ENCODE measurements at regions not wholly inside any gene's neighbourhood (a gene's known extent, or its start where the extent isn't known, plus 50 kb on each side); places are given as distances from the start of the nearest gene placed in this dataset.

GRCh38 chr5:2549900-2550299 lies 201.6 kb downstream of the IRX2 start:
- H3K4me3 Mint-ChIP-seq (ENCODE audit: unreplicated experiment): no peak overlapping the region
- H3K27me3 Mint-ChIP-seq (ENCODE audit: unreplicated experiment): no peaks in the 10 kb centered on the region
- no peaks in the 10 kb centered on the region for H3K36me3 Mint-ChIP-seq (ENCODE audit: unreplicated experiment)
- no peak for DNase-seq (ENCODE audit: extremely low spot score, unreplicated experiment)
- no peak overlapping the region for H3K27ac Mint-ChIP-seq (ENCODE audit: unreplicated experiment)
- H3K9me3 Mint-ChIP-seq (ENCODE audit: unreplicated experiment): peaks cover 60% of the 10 kb centered on the region
- H3K4me1 Mint-ChIP-seq (ENCODE audit: unreplicated experiment): no peaks in the 10 kb centered on the region
- TF ChIP-seq CTCF (IDR thresholded peaks at IDR 0.05): no peak

- no peak for DNase-seq (ENCODE audit: extremely low spot score, unreplicated experiment)
- no peak for TF ChIP-seq CTCF (IDR thresholded peaks at IDR 0.05)
- Mint-ChIP-seq H3K27me3 (ENCODE audit: unreplicated experiment) (no peaks in the 10 kb centered on the region), H3K36me3 (ENCODE audit: unreplicated experiment) (no peaks in the 10 kb centered on the region), H3K9me3 (ENCODE audit: unreplicated experiment) (peaks cover 54% of the 10 kb centered on the region), H3K4me1 (ENCODE audit: unreplicated experiment) (no peaks in the 10 kb centered on the region), H3K27ac (ENCODE audit: unreplicated experiment) (no peak overlapping the region), H3K4me3 (ENCODE audit: unreplicated experiment) (no peak overlapping the region)
Measured at GRCh38 chr5:2549354-2549753, 202.1 kb downstream of the IRX2 start.

- Mint-ChIP-seq H3K36me3 (ENCODE audit: unreplicated experiment) (no peaks in the 10 kb centered on the region), H3K4me1 (ENCODE audit: unreplicated experiment) (no peaks in the 10 kb centered on the region), H3K27me3 (ENCODE audit: unreplicated experiment) (no peaks in the 10 kb centered on the region), H3K4me3 (ENCODE audit: unreplicated experiment) (no peak overlapping the region), H3K9me3 (ENCODE audit: unreplicated experiment) (peaks cover 54% of the 10 kb centered on the region), H3K27ac (ENCODE audit: unreplicated experiment) (no peak overlapping the region)
- no peak for TF ChIP-seq CTCF (IDR thresholded peaks at IDR 0.05)
- DNase-seq (ENCODE audit: extremely low spot score, unreplicated experiment): no peak
Measured at GRCh38 chr5:2546938-2547337, 204.5 kb downstream of the IRX2 start.

- Mint-ChIP-seq H3K27me3 (ENCODE audit: unreplicated experiment) (no peaks in the 10 kb centered on the region), H3K27ac (ENCODE audit: unreplicated experiment) (no peak overlapping the region), H3K4me1 (ENCODE audit: unreplicated experiment) (no peaks in the 10 kb centered on the region), H3K4me3 (ENCODE audit: unreplicated experiment) (no peak overlapping the region), H3K9me3 (ENCODE audit: unreplicated experiment) (peaks cover 59% of the 10 kb centered on the region), H3K36me3 (ENCODE audit: unreplicated experiment) (no peaks in the 10 kb centered on the region)
- DNase-seq (ENCODE audit: extremely low spot score, unreplicated experiment): no peak
- TF ChIP-seq CTCF (IDR thresholded peaks at IDR 0.05): no peak
Measured at GRCh38 chr5:2544003-2544402, 207.5 kb downstream of the IRX2 start.

GRCh38 chr5:2542821-2543220 lies 208.7 kb downstream of the IRX2 start:
- Mint-ChIP-seq H3K4me1 (ENCODE audit: unreplicated experiment) (no peaks in the 10 kb centered on the region), H3K9me3 (ENCODE audit: unreplicated experiment) (peaks cover 51% of the 10 kb centered on the region), H3K27me3 (ENCODE audit: unreplicated experiment) (no peaks in the 10 kb centered on the region), H3K36me3 (ENCODE audit: unreplicated experiment) (no peaks in the 10 kb centered on the region), H3K27ac (ENCODE audit: unreplicated experiment) (no peak overlapping the region), H3K4me3 (ENCODE audit: unreplicated experiment) (no peak overlapping the region)
- DNase-seq (ENCODE audit: extremely low spot score, unreplicated experiment): no peak
- no peak for TF ChIP-seq CTCF (IDR thresholded peaks at IDR 0.05)
